Brain pericyte (primary cell): ENCODE measurements at regions not wholly inside any gene's neighbourhood (a gene's known extent, or its start where the extent isn't known, plus 50 kb on each side); places are given as distances from the start of the nearest gene placed in this dataset.

Experiments used
- DNase-seq: peaks from one replicate; pipeline ENCODE4 v3.0.0-alpha.2; 2012; ENCODE audit warnings: low read depth, low spot score

GRCh38 chr20:6616421-6616820 lies 151.1 kb upstream of the BMP2 start:
- DNase-seq = no peak

GRCh38 chr20:6614836-6615235 lies 152.7 kb upstream of the BMP2 start:
- DNase-seq = no peak

- no peak for DNase-seq
Observed at GRCh38 chr20:6613280-6613861, 154.1 kb upstream of the BMP2 start.

GRCh38 chr20:6612606-6612923 lies 154.9 kb upstream of the BMP2 start:
- no peak for DNase-seq

GRCh38 chr20:6611911-6612605 lies 155.4 kb upstream of the BMP2 start:
- DNase-seq = no peak

GRCh38 chr20:6606651-6607050 lies 160.8 kb upstream of the BMP2 start:
- no peak for DNase-seq

- no peak for DNase-seq
Observed at GRCh38 chr20:6605055-6605935, 162.2 kb upstream of the BMP2 start.

GRCh38 chr20:6604179-6604578 lies 163.3 kb upstream of the BMP2 start:
- no peak for DNase-seq

- DNase-seq = no peak
Observed at GRCh38 chr20:6599876-6600735, 167.4 kb upstream of the BMP2 start.

GRCh38 chr20:6595704-6596103 lies 171.8 kb upstream of the BMP2 start:
- no peak for DNase-seq

GRCh38 chr20:6590891-6591637 lies 176.4 kb upstream of the BMP2 start:
- no peak for DNase-seq

GRCh38 chr20:6588296-6588695 lies 179.2 kb upstream of the BMP2 start:
- DNase-seq = no peak

GRCh38 chr20:6583134-6583738 lies 184.2 kb upstream of the BMP2 start:
- DNase-seq = no peak

GRCh38 chr20:6582449-6582848 lies 185.0 kb upstream of the BMP2 start:
- no peak for DNase-seq

- no peak for DNase-seq
Observed at GRCh38 chr20:6580486-6580885, 187.0 kb upstream of the BMP2 start.

- DNase-seq = no peak
Observed at GRCh38 chr20:6579824-6580223, 187.7 kb upstream of the BMP2 start.

GRCh38 chr20:6579417-6579816 lies 188.1 kb upstream of the BMP2 start:
- DNase-seq = no peak

- no peak for DNase-seq
Observed at GRCh38 chr20:6577451-6577850, 190.0 kb upstream of the BMP2 start.

- DNase-seq = no peak
Observed at GRCh38 chr20:6576726-6577125, 190.8 kb upstream of the BMP2 start.

GRCh38 chr20:6575912-6576401 lies 191.5 kb upstream of the BMP2 start:
- no peak for DNase-seq

GRCh38 chr20:6566821-6567220 lies 200.7 kb upstream of the BMP2 start:
- peak; percentile 36 for DNase-seq
